ENCODE measurements at regions not wholly inside any gene's neighbourhood (a gene's known extent, or its start where the extent isn't known, plus 50 kb on each side); places are given as distances from the start of the nearest gene placed in this dataset.

DNA sequence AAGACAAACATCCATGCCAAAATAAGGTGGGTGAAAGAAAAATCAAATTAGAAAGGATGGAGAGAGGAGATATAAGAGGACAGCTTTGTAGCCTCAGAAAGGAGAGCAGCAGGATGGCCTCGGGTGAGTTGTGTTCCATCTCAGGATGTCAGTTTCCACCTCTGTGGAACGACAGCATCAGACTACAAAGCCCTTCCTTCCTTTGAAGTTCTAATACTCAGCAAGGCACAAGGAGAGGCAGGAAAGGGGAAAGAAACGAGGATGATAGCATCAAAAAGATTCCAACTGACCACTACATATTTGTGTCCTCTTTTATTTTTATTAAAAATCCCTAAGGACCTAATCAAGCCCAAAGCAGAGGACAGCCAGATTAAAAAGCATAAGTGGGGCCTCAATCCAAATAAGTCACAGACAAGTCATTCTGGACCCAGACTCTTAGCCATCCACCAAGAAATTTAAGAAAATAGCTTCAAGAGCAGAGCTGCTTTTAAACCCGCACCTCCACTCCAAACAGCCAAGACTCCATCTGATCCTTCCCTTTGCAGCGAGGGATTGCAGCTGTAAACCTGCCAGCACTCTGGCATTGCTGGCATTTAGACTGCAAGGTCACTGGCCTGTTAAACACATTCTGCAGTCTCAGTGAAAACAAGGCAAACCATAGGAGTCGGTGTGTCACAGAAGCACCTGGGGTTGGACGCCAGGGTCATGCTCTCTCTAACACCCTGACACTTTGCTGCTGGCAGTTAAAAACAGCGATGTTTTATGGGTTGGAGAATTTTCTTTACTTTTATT is 314.5 kb upstream of the CHAC2 start:
- no peak for DNase-seq
- H3K36me3 Mint-ChIP-seq (ENCODE audit: low read depth) = 0 out of 2 replicates have a peak, but pooled peaks cover 13% of the 10 kb centered on the region
- no peaks in the 10 kb centered on the region for H3K9me3 Mint-ChIP-seq
- no peak overlapping the region; the same call in 1 of the 2 replicates for H3K27ac Mint-ChIP-seq
- peaks cover 39% of the 10 kb centered on the region for H3K4me1 Mint-ChIP-seq (ENCODE audit: low read depth)
- H3K27me3 Mint-ChIP-seq (ENCODE audit: insufficient read depth) = peaks cover 5% of the 10 kb centered on the region
- TF ChIP-seq, protein P1, sequence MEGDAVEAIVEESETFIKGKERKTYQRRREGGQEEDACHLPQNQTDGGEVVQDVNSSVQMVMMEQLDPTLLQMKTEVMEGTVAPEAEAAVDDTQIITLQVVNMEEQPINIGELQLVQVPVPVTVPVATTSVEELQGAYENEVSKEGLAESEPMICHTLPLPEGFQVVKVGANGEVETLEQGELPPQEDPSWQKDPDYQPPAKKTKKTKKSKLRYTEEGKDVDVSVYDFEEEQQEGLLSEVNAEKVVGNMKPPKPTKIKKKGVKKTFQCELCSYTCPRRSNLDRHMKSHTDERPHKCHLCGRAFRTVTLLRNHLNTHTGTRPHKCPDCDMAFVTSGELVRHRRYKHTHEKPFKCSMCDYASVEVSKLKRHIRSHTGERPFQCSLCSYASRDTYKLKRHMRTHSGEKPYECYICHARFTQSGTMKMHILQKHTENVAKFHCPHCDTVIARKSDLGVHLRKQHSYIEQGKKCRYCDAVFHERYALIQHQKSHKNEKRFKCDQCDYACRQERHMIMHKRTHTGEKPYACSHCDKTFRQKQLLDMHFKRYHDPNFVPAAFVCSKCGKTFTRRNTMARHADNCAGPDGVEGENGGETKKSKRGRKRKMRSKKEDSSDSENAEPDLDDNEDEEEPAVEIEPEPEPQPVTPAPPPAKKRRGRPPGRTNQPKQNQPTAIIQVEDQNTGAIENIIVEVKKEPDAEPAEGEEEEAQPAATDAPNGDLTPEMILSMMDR (IDR thresholded peaks at IDR 0.05) = no peak
- H3K4me3 Mint-ChIP-seq = no peak overlapping the region; the same call in 1 of the 2 replicates

DNA sequence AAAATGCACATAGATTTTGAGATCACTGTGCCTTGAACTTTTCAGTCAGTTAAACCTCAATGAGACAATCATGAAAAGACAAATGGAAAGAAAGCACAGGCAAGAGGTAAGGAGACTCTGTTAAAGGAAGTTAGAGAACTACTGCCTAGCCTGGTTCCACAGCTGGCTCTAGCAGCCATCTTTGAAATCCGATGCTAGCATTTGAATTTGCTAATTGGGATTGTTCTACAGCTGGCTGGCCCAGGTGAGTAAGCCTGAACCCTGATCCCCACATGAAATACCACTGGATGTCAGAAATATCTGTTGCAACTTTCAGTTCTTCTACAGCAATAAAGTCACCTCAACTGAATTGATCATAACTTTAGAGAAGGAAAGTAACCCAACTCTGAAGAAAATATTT is 315.2 kb upstream of the CHAC2 start:
- Mint-ChIP-seq H3K27me3 (ENCODE audit: insufficient read depth) (peaks cover 5% of the 10 kb centered on the region), H3K27ac (no peak overlapping the region), H3K9me3 (no peaks in the 10 kb centered on the region), H3K4me1 (ENCODE audit: low read depth) (peaks cover 44% of the 10 kb centered on the region), H3K36me3 (ENCODE audit: low read depth) (0 out of 2 replicates have a peak, but pooled peaks cover 13% of the 10 kb centered on the region), H3K4me3 (no peak overlapping the region; the same call in 1 of the 2 replicates)
- TF ChIP-seq, protein P1 (IDR thresholded peaks at IDR 0.05) = no peak
- no peak for DNase-seq

DNA sequence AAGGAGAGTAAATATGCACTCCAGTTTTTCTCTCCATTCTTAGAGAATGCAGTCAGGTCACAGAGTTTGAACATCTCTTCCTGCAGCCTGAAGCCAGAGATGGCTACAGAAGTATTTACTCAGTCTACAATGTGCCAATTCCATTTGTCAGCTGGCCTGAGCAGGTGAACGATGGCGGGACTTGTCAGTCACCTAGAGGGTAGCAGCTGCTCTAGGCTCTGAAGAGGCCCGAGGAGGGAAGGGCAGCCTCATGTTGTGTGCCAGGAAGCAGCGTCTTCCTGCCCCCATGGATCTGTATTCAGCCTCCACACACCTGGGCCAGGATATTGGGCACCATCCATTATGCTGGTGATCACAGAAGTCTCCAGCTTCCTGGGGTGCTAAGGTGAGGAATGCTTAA is 316.7 kb upstream of the CHAC2 start:
- Mint-ChIP-seq H3K4me1 (ENCODE audit: low read depth) (peaks cover 49% of the 10 kb centered on the region), H3K9me3 (no peaks in the 10 kb centered on the region), H3K4me3 (no peak overlapping the region), H3K27me3 (ENCODE audit: insufficient read depth) (peaks cover 5% of the 10 kb centered on the region), H3K27ac (no peak overlapping the region), H3K36me3 (ENCODE audit: low read depth) (0 out of 2 replicates have a peak, but pooled peaks cover 13% of the 10 kb centered on the region)
- TF ChIP-seq, protein P1 (IDR thresholded peaks at IDR 0.05) = no peak
- no peak for DNase-seq

DNA sequence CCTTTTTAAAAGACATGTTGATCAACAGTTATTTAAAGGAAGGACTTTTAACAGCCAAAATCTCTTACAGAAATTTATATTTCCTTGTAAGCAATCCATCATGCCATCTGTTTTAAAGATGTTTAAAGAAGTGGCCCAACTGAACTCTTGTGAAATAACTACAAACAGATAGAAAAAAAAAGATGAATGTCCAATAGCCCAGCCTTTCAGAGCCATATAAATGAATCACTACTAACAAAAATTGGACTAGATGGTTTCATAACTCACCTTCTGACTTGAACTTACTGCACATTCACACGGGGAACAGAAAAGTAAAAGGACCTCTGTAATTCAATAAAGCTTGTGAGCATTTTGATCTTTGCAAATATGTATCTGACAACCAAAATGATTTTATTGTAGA is 319.0 kb upstream of the CHAC2 start:
- 0 out of 2 replicates have a peak, but pooled peaks cover 4% of the 10 kb centered on the region for H3K36me3 Mint-ChIP-seq (ENCODE audit: low read depth)
- H3K4me3 Mint-ChIP-seq = no peak overlapping the region
- DNase-seq = no peak
- no peaks in the 10 kb centered on the region for H3K9me3 Mint-ChIP-seq
- H3K27ac Mint-ChIP-seq = no peak overlapping the region
- H3K4me1 Mint-ChIP-seq (ENCODE audit: low read depth) = peaks cover 50% of the 10 kb centered on the region
- TF ChIP-seq, protein P1 (IDR thresholded peaks at IDR 0.05) = no peak
- peaks cover 5% of the 10 kb centered on the region; the same call in 1 of the 2 replicates for H3K27me3 Mint-ChIP-seq (ENCODE audit: insufficient read depth)

DNA sequence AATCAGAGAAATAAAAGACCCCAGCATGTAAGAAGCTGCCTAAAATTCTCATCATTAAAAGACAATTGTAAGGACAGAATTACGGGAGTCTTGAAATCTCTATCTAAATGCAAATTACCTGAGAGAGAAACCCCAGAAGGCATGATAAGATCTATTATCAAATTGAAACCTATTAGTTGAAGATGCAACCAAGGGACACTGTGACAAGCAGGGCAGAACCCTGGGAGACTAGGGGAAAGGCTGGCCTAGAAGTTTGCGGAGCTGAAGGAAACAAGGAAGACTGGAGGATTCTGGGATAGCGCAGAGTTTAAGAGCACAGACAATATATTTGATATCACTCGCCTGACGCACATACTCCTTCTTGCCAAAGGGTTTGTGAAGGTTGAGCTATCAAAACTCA is 319.5 kb upstream of the CHAC2 start:
- peaks cover 5% of the 10 kb centered on the region; the same call in 1 of the 2 replicates for H3K27me3 Mint-ChIP-seq (ENCODE audit: insufficient read depth)
- TF ChIP-seq, protein P1 (IDR thresholded peaks at IDR 0.05) = no peak
- H3K4me3 Mint-ChIP-seq = no peak overlapping the region
- H3K9me3 Mint-ChIP-seq = no peaks in the 10 kb centered on the region
- no peak overlapping the region for H3K27ac Mint-ChIP-seq
- 0 out of 2 replicates have a peak, but pooled peaks cover 4% of the 10 kb centered on the region for H3K36me3 Mint-ChIP-seq (ENCODE audit: low read depth)
- no peak for DNase-seq
- peaks cover 45% of the 10 kb centered on the region for H3K4me1 Mint-ChIP-seq (ENCODE audit: low read depth)

Data from HFFc6 (cell line).